ENCODE measurements at regions not wholly inside any gene's neighbourhood (a gene's known extent, or its start where the extent isn't known, plus 50 kb on each side); places are given as distances from the start of the nearest gene placed in this dataset.

GRCh38 chr3:187465503-187465902, 97.3 kb downstream of the RTP4 start:
- no peak for DNase-seq

- no peak for DNase-seq
These were observed 96.5 kb downstream of the RTP4 start for GRCh38 chr3:187464682-187465081.

GRCh38 chr3:187458921-187459320, 90.7 kb downstream of the RTP4 start:
- no peak for DNase-seq

GRCh38 chr3:187458383-187458782, 90.2 kb downstream of the RTP4 start:
- no peak for DNase-seq

GRCh38 chr3:187456250-187456649, 88.1 kb downstream of the RTP4 start:
- DNase-seq: no peak

- no peak for DNase-seq
These were observed 86.1 kb downstream of the RTP4 start for GRCh38 chr3:187454085-187454815.

- DNase-seq: no peak
These were observed 82.4 kb downstream of the RTP4 start for GRCh38 chr3:187450431-187451190.

GRCh38 chr3:187448674-187449073, 80.5 kb downstream of the RTP4 start:
- no peak for DNase-seq

- no peak for DNase-seq
These were observed 79.6 kb downstream of the RTP4 start for GRCh38 chr3:187447737-187448136.

GRCh38 chr3:187445356-187445755, 77.2 kb downstream of the RTP4 start:
- DNase-seq: no peak

GRCh38 chr3:187434524-187434923, 66.3 kb downstream of the RTP4 start:
- no peak for DNase-seq

GRCh38 chr3:187430576-187430975, 62.4 kb downstream of the RTP4 start:
- no peak for DNase-seq

Data from activated CD8-positive, alpha-beta memory T cell treated with anti-CD3 and anti-CD28 coated beads for 24 hours (primary cell).